ENCODE measurements at regions not wholly inside any gene's neighbourhood (a gene's known extent, or its start where the extent isn't known, plus 50 kb on each side); places are given as distances from the start of the nearest gene placed in this dataset.

DNA sequence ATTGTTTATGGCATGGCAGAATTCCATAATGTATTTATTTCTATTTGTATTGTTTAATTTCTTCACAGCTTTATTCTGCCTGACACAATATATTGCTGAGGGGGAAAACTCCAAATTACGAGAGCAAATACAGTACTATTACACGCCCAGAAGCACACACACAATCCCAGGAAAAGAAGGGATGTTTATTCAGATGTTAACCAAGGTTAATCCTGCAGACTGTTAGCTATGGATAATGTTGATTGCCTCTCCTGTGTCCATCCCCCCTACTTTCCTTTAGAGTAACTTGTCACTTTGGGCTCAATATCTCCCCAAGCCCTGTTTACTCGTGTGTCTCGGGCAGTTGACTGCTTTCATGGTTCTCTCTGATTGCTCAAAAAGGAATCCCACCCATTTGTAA is 84.2 kb upstream of the ERCC6L2 start:
- intact Hi-C loops (cut with DNase I), result no loop called here
- 75% methylated on average over 4 of the region's 4 CpGs for WGBS (ENCODE audit: insufficient coverage, low coverage, low lambda C conversion rate, missing lambda C conversion rate)
- H3K27me3 ChIP-seq, result no peaks in the 10 kb centered on the region
- no peaks in the 10 kb centered on the region for H3K9me3 ChIP-seq
- DNase-seq (no peak), ATAC-seq (no peak)
- H3K4me3 ChIP-seq, result no peak overlapping the region
- H3K4me1 ChIP-seq, result no peaks in the 10 kb centered on the region
- no peak overlapping the region for H3K27ac ChIP-seq
- TF ChIP-seq, protein P1, sequence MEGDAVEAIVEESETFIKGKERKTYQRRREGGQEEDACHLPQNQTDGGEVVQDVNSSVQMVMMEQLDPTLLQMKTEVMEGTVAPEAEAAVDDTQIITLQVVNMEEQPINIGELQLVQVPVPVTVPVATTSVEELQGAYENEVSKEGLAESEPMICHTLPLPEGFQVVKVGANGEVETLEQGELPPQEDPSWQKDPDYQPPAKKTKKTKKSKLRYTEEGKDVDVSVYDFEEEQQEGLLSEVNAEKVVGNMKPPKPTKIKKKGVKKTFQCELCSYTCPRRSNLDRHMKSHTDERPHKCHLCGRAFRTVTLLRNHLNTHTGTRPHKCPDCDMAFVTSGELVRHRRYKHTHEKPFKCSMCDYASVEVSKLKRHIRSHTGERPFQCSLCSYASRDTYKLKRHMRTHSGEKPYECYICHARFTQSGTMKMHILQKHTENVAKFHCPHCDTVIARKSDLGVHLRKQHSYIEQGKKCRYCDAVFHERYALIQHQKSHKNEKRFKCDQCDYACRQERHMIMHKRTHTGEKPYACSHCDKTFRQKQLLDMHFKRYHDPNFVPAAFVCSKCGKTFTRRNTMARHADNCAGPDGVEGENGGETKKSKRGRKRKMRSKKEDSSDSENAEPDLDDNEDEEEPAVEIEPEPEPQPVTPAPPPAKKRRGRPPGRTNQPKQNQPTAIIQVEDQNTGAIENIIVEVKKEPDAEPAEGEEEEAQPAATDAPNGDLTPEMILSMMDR (IDR thresholded peaks at IDR 0.05), result no peak
- TF ChIP-seq POLR2A (IDR thresholded peaks at IDR 0.05), result no peak
- H3K36me3 ChIP-seq, result no peaks in the 10 kb centered on the region

DNA sequence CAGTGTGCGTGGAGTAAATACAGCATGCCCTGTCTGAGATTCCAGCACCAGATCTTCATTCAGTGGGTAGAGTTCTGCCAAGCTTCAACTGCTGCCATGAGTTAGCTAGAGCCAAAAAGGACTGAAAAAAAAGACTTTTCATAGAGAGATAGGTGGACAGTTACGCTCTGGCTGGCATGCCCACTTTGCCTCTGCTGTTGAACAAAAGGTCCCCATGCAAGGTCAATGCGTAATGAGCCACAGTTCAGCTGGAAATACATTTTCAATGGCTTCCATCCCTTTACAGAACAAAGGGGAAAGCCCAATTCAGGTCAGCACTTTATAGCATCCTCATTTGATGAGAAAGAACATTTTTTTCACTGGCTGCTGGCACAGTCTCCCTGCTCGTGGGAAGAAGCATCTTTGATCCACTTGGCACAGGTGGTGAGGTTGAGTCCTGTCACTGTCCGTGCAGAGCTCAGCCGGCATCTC is 86.9 kb upstream of the ERCC6L2 start:
- TF ChIP-seq POLR2A (IDR thresholded peaks at IDR 0.05), result no peak
- TF ChIP-seq, protein P1 (IDR thresholded peaks at IDR 0.05), result no peak
- Histone ChIP-seq H3K4me1 (no peaks in the 10 kb centered on the region), H3K27ac (no peak overlapping the region), H3K4me3 (no peak overlapping the region), H3K36me3 (no peaks in the 10 kb centered on the region), H3K27me3 (no peaks in the 10 kb centered on the region), H3K9me3 (no peaks in the 10 kb centered on the region)
- DNase-seq (no peak), ATAC-seq (no peak)
- WGBS (ENCODE audit: insufficient coverage, low coverage, low lambda C conversion rate, missing lambda C conversion rate), result 63% methylated on average over 4 of the region's 6 CpGs
- intact Hi-C loops (cut with DNase I), result no loop called here

DNA sequence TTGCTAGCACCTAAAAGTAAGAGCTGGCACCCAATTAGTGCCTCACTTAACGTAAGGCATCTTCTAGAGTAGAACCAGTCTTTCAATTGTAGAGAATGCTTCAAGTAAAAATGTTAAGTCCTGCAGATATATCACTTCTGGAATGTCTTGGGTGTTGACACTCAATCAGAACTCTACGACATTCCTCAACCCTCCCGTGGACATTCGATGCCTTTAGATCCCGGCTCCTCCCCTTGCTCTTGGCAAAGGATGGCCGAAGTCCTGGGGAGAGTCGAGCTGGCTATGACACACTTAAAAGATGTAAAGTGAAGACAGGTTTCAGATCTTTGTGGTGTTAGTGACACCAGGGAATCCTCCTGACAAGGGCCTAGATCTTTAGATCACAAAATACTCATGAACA is 87.5 kb upstream of the ERCC6L2 start:
- Histone ChIP-seq H3K27ac (no peak overlapping the region), H3K27me3 (no peaks in the 10 kb centered on the region), H3K36me3 (no peaks in the 10 kb centered on the region), H3K9me3 (no peaks in the 10 kb centered on the region), H3K4me1 (no peaks in the 10 kb centered on the region), H3K4me3 (no peak overlapping the region)
- DNase-seq, result no peak
- TF ChIP-seq, protein P1 (IDR thresholded peaks at IDR 0.05), result no peak
- TF ChIP-seq POLR2A (IDR thresholded peaks at IDR 0.05), result no peak
- ATAC-seq, result no peak
- 91% methylated on average over 5 of the region's 7 CpGs for WGBS (ENCODE audit: insufficient coverage, low coverage, low lambda C conversion rate, missing lambda C conversion rate)
- intact Hi-C loops (cut with DNase I), result no loop called here

DNA sequence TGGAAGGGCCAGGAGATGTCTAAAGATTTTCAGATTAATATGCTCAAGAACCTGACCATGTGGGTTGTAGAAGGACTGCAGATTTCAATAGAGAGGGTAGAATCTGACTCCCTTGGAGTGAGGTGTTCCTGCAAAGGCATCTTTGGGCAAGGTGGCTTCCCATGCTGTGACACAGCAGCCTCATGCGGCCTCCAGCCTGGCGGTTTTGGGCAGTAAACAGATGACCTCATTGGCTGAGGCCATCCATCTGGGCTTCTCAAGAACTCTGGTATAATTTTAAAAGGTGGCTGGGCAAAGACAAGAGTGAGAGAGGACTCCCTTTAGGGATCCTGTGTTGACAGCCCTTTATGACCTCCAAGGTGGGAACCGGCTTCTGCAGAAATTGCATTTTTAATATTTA is 90.3 kb upstream of the ERCC6L2 start:
- intact Hi-C loops (cut with DNase I), result no loop called here
- Histone ChIP-seq H3K27me3 (no peaks in the 10 kb centered on the region), H3K27ac (no peak overlapping the region), H3K4me1 (no peaks in the 10 kb centered on the region), H3K9me3 (no peaks in the 10 kb centered on the region), H3K36me3 (no peaks in the 10 kb centered on the region), H3K4me3 (no peak overlapping the region)
- DNase-seq, result no peak
- no peak for ATAC-seq
- no peak for TF ChIP-seq POLR2A (IDR thresholded peaks at IDR 0.05)
- TF ChIP-seq, protein P1 (IDR thresholded peaks at IDR 0.05), result no peak
- WGBS (ENCODE audit: insufficient coverage, low coverage, low lambda C conversion rate, missing lambda C conversion rate), result 100% methylated on average over 1 of the region's 3 CpGs

DNA sequence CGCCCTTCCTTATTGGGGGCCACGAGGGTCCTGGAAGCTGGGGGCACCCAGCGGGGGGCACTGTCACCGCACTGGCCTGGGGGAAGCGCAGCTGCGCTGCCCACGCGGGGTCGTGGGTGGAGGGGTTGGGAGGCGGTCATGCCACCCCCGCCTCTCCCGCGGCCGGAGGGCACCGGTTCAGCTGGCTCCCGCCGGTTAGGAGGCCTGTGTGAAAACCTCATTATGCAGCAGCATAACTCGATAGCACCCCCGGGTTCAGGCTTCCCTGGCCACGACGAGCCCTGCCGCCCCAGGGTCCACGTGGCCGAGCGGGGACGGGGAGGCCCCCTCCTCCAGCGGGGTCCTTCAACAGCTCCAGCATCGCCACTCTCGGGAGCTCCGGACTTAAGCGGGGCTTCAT is 91.2 kb upstream of the ERCC6L2 start:
- H3K27me3 ChIP-seq, result no peaks in the 10 kb centered on the region
- H3K27ac ChIP-seq, result no peak overlapping the region
- no peaks in the 10 kb centered on the region for H3K4me1 ChIP-seq
- H3K36me3 ChIP-seq, result no peaks in the 10 kb centered on the region
- H3K9me3 ChIP-seq, result no peaks in the 10 kb centered on the region
- no peak overlapping the region for H3K4me3 ChIP-seq
- TF ChIP-seq, protein P1 (IDR thresholded peaks at IDR 0.05), result no peak
- no peak for TF ChIP-seq POLR2A (IDR thresholded peaks at IDR 0.05)
- 89% methylated on average over 11 of the region's 31 CpGs for WGBS (ENCODE audit: insufficient coverage, low coverage, low lambda C conversion rate, missing lambda C conversion rate)
- DNase-seq, result no peak
- ATAC-seq, result no peak
- intact Hi-C loops (cut with DNase I), result no loop called here

All from right lobe of liver (tissue), 6 donors.